NCI-H2107 treated with DMSO at 0.1 percent for 48 hours (cell line): ENCODE measurements at regions not wholly inside any gene's neighbourhood (a gene's known extent, or its start where the extent isn't known, plus 50 kb on each side); places are given as distances from the start of the nearest gene placed in this dataset.
A peak's percentile ranks its signal among the peaks of the same experiment; 100 is the strongest.

Experiments
- DNase-seq: peaks from one replicate; lab custom pipeline; 2025; ENCODE audit not compliant: unreplicated experiment; lab: John Stamatoyannopoulos, UW

DNA sequence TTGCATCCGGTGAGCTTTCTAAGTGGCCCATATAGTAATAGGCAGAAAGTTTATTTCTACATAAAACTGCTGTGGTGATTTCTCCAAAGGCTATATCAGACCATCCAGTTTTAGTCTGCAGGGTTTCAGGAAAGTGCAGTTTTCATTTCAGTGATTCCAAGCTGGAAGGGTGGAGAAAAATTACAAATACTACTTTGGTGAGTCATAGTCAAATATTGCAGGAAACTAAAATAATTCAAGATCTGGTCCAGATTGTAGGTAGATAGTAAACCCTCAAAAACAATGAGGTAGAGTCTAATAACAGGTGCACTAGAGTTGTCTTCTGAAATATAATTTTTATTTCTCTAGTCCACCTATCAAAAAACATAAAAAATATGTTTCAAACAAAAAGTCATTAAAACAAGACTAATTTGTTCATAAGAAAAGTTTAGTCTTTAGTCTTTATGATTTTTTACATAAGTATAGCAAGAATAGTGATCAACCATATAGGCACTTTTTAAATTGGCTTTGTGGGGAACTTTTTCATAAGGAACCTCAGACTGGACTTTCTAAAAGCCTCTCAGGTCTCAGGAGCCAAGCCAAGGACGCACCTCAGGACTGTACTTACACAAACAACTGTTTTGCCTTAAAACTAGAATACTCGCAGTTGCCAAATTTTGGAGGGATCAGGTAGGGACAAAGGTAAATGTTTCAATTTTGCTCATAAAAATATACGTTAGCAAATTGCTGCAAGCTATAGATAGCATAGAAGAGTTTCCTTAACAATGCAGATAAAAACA is 101.8 kb upstream of the TLR3 start:
- DNase-seq, result no peak

DNA sequence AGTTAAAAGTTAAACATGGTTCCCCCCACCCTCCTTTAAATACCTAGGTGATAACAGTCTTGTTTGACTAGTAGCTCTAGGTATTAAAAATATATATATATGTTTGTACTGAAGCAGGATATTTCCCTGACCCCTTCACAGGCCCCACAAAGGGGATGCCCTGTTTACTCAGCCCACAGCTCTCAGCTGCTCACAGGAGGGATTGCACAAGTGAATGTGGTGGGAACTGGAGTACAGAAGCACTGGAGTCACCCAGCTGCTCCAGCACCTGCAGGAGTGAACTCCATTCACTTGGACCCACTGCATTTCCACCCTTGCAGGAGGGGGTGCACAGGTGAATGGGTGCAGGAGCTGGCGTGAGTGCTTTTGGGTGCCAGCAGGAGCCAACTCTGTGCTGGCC is 99.3 kb upstream of the TLR3 start:
- DNase-seq, result no peak

DNA sequence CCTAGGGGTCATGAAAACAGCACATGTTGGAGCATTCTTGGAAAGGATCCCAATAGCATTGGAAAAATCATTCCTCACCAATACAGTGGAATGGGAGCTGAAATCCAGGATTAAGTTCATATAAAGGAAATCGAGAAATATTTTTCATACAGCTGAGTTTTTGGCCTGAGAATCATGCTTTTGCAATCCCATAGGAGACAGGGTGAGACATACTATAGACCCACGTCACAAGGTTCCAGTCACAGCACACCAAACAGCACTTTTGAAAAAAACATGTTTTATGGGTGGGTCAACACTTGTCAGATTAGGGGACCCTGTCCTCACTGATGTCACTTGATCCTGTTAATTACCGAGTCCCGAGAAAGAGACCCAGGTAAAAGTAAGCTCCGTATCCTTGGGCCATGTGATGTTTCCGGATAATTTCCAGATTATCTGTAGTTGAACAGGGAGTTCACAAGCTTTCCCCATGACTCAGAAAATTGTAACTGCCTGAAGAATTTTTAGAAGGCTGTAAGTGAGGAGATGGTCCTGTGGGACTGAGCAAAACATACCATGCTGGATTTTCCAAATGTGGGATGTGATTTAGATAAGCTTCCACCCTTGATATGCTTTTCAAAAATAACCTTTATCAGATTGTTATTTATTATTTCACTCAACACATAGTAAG is 80.9 kb upstream of the TLR3 start:
- DNase-seq, result no peak

DNA sequence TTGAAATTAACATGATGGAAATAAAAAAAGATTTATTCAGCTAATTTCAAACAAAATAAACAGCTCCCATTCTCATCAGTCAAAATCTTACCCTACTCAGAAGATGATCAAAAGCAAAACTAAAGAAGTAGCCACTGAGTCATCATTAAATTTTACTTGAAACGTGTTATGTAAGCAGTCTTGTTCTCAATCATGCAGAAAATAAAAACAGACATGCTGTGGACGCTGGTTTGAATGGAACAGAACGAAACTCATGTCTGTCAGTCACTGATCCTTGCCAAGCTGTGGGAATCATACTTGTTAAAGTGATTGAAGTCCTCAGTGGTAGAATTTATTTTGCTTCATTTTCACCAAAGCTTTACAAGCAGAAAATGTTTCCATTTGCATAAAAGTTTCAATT is 77.2 kb upstream of the TLR3 start:
- no peak for DNase-seq

DNA sequence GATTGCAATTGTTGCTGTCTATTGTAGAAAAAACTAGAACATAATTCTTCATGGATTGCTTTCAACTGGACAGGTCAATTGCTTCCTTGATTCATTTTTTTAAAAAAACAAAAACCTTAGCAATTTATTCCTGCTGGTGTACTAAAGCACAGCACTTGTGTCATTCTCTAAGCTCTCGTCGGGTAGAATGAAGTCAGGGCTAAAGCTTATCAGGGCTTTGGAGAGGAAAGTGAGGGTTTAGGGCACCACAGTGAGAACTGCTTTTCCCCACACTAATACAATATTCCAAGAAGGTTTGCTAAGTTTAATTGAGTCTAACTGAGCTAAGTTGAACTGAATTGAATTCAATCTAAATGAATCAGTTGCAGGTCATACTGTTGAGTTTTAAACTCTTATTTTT is 76.4 kb upstream of the TLR3 start:
- no peak for DNase-seq

DNA sequence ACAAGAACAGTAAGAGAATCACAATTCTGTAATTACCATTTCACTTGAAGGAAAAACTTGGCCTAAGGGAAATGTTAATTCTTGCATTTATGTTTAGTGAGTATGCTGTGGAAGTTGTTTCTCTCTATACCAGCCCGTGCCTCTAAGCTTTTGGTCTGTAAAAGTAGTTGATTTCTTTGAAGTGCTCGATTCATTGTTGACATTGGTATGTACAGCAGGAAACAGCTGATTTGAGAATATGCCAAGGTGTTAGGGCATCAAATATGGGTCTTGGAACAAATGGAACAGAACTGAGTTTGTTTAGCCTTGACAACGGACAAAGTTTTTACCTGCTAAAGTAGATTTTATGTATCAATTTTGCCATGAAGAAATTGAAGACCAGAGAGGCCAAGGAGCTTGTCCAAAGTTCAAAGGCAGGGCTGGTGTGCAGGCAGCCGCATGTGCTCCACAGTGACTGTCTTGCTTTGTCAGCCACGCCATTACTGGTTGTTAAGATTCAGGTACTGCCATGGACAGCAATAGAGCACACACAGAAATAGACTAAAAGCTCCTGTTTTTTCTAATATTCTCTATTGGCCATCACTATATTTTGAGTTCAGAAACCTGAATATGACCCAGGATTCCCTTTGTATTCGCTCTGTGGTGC is 75.5 kb upstream of the TLR3 start:
- DNase-seq, result no peak

DNA sequence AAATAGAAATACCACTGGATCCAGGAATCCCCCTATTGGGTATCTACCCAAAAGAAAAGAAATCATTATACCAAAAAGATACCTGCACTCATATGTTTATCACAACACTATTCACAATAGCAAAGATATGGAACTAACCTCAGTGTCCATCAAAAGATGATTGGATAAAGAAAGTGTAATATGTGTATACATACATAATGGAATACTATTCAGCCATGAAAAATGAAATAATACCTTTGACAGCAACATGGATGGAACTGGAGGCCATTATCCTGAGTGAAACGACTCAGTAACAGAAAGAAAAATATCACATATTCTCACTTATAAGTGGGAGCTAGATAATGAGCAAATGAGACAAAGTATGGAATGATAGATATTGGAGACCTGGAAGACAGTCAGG is 74.2 kb upstream of the TLR3 start:
- DNase-seq, result no peak

DNA sequence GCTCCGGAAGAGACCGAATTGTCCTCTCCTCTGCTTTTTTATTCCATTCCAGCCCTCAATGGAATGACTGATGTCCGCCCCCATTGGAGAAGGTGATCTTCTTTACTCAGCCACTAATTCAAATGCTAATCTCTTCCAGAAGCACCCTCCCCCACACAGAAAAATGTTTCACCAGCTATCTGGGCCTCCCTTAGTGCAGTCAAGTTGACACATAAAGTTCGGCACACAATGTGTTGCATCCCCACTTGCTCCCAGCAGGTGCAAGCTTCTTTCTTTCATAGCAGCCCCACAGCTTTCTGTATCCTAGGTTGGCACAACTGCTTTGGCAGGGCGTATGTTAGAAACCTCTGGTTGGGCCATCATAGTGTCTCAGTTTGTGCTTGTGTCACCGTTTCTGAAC is 73.3 kb upstream of the TLR3 start:
- no peak for DNase-seq

DNA sequence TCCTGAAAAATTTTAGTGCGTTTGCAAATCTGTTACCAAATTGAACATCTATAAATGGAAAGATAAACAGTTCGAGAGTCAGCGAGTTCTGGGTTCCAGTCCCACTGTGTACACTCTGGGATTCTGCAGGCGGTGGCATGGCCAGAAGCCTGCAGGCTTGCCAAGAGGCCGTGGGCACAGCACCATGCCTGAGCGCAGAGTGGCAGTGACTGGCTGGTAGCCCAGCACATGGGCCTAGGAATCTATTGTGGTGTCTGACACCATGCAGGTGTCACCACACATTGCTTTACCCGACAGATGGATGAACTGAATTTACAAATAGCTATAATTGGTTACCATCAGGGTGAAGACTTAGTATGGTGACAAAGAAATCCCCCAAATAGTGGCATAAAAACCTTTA is 71.7 kb upstream of the TLR3 start:
- DNase-seq, result no peak

DNA sequence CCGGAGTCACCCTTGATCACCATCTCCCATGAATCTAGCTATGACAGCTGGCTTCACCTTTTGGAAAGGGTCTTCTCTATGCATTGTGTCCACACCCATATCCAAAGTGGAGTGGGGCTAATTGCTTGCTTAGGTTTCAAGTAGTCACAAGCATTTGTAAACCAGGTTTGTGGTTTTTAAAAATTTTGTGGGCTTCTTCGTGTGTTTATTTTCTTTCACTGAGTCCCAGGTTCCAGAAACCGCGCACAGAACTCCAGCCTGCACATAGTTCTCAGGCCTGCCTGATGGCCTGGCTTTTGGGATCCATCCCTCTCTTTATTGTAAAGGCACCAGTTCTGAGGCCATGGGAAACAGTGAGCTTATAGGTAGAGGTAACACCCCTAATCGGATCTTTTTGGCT is 70.2 kb upstream of the TLR3 start:
- DNase-seq, result peak; percentile 31

DNA sequence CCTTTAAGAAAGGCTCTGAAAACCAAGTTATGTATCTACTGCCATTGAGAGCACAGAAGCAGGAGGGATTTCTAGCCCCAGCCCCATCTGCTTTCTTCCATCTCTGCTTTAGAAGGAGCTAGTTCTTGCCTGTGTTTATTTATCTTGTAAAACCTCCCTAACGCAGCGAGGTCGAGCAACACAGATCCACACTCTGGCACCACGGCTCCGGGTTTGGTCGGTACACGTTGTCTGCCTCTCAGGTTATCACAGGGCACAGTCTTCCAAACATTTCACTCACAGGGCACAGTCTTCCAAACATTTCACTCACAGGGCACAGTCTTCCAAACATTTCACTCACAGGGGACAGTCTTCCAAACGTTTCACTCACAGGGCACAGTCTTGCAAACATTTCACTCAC is 69.7 kb upstream of the TLR3 start:
- no peak for DNase-seq

DNA sequence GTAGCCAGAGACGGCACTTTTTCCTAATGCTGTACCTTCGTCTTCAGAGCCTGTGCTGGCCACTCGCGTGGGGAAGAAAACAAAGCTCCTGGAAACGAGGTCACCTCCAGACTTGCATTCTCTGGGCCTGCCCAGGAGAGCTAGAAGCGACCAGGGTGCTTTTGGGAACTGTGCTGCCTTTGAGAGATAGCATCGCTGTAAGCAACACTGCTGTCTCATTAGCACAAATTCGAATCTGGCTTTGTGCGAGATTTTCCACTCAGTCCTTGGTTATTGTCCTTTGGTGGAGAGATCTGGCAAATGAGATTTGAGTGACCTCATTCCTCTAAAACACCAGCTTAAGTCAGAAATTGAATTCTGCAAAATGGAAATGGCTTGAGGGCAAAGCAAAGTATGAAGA is 66.1 kb upstream of the TLR3 start:
- DNase-seq, result no peak

DNA sequence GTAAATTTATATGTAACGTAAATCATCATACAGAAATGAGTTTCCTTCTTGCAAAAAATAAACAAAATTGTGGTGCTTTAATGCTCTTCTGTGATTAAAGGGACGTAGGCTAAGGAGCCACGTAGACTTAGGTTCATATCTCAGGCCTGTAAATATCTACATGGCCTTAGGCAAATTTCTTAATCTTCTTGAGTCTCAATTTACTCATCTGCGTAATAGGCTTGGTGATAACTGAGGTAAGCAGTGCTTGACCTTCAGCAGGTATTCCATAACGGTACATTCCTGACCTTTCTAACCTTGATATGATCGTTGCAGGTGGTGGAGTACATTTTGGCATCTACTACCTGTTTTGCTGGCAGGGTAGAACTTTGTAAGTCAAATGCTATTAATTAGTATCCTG is 65.2 kb upstream of the TLR3 start:
- no peak for DNase-seq

DNA sequence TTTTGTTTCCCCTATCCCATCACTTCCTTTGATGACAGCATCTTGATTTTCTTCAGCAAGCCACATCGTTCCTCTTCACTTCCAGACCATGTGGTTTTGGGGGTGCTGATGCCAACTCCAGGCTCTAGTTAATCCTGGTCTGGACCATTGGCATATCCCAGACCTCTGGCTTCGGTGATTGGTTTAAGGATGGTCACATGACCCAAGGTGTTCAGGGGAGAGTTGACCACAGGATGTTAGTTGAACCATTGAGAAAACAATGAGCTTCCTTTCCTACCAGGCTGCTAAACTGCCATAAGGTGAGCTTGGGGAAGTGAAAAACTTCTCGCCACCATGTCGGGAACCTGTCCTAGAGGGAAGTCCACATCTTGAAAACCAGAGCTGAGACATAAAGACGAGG is 60.9 kb upstream of the TLR3 start:
- no peak for DNase-seq

DNA sequence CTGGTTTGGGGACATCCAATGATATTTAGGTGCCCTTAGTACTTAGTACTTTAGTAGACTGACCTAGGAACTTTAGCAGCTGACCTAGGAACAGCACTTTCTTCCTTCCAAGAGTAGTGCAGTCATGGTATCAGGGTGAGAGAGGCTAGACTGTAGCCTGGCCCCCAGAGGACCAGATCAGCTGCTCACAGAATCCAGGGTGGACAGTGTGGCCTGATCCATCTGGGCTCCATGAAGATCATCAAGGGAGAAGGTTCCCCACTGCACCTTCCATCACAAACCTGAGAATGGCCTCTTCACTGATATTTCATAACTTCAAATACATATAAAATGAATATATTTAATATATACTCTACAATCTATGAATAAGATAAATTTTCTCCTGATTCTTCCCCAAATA is 59.0 kb upstream of the TLR3 start:
- DNase-seq, result no peak

DNA sequence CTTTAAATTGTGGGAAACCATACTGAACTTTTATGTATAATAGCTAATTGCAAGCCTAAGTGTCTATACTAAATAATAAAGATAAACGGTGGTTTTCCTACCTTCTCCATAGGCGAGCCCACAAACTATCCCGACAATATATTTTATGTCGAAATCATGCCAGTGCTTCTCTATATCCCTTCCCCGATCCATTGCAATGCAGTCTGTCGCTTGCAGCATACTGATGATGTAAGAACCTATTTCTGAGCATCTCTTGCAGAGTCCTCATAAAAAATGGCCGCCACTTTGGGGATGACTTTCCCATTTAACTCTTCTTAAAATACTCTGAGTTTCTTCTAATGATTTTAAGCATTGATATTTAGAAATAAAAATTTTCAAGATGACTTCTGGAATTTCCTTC is 58.1 kb upstream of the TLR3 start:
- DNase-seq, result no peak

DNA sequence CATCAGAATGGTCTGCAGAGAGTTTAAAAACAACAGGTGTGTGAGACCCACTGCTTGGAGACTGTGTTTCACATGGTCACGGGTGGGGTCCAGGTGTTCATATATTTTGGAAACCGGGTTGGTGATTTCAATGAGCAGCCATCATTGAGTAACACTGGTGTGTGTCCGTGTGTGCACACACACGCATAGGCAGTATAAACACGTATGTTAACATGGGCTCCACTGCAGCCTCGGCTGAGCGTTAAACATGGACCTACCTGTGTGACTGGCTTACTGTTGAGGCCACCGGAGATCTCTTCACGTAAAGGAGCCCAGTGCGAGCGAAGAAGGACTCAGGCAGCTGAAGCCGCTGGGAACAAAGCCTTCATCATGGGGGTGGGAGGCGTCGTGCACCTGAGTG is 56.9 kb upstream of the TLR3 start:
- no peak for DNase-seq

DNA sequence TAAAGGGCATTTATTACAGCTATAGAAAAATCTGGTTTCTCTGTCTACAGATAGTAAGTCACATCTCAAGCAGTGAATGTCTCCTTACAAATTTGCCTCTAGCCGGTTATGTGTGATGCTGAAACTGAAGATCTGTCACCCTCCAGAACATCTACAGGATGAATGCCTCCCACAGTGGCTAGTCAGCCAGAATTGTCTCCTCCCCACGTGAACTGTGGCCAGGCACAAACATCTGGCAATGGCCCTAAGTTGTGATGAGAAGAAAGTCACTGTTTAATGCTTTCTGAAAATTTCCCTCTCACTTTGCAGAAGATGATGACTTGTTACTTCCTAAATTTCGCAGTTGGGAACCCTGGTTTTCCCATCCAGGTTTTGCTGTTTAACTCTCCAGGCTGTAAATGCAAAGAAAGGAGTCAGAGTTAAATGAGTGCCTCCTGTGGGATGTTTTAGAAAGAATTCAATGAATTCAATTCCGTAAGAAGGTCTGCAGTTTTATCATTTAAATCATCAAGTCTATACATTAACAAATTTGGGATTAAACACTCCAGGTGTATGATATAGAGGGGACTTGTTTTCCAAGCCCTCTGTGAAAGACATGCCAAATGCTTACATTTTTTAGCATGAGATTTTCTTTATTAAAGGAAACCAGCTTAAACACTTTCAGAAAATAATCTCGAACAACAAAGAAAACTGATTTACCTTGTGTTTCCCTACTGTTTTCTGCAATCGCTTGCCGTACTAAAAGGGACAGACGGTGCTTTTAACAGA is 55.4 kb upstream of the TLR3 start:
- DNase-seq, result no peak

DNA sequence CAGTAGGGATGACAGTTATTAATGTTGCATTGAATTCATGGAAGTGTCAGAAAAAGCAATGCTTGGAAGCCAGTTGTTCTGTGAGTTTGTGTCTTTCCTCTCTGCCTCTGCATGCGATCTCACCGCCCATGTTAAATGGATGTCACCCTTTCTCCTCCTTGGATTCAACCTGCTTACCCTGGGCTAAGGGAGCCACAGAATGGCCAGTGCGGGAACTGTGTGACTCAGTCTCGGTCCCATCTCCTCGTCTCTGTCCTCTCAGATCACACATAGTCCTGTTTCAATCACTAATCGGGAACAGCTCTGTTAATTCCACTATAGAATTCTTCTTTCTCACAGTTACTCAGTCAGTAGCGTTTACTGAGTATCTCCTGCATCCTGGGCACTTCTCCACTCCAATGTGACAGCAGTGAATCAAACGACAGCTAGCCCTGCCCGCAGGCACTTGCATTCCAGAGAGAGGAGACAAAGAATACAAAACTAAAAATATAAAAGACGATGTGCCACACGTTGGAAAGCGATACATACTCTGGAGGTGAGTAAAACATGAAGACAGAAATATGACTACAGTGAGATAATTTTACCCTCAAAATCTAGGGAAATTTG is 53.6 kb upstream of the TLR3 start:
- no peak for DNase-seq

DNA sequence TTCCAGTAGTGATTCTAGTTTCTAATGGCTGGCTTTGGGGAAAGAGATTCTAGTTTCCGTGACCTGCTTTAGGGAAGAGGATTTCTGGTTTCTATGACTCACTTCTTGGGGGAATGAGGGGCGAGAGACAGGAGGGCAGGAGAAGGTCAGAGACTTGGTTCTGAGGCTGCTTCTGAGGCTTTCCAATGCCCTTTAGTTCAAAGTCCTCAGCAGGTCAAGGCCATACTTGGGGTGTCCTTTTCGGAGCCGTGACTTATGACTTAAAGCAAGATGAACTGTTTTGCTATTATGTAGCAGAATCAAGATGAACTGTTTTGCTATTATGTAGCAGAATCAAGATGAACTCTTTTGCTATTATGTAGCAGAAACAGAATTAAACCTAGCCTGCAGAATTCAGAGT is 52.2 kb upstream of the TLR3 start:
- DNase-seq, result no peak

DNA sequence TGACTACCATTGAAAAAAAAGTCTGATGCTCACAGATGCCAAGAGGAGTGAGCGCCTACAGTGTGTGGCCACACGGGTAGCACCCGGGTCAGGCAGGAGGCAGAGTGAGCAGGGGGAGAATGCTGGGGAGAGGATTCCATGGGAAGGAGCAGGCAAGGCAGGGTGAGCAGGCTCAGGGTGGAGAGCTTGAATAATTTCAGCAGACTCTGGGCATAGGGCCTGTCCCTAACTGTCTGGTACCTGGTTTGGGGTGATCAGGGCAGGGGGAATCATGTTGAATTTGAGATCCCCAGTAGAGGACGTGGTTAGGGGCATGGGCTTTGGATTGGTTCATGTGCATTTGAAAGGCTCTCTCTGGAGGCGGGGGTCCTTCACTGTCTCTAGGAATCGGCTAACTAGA is 51.2 kb upstream of the TLR3 start:
- DNase-seq, result no peak
